Type B pancreatic cell (in vitro differentiated cells): ENCODE measurements at regions not wholly inside any gene's neighbourhood (a gene's known extent, or its start where the extent isn't known, plus 50 kb on each side); places are given as distances from the start of the nearest gene placed in this dataset.

Source experiments
- DNase-seq: peaks from one replicate; pipeline ENCODE4 v3.0.0; 2021; ENCODE audit warnings: mixed read lengths; ENCODE audit not compliant: unreplicated experiment; ENCODE audit errors: extremely low spot score
- H3K27ac Mint-ChIP-seq: 2 replicates; pipeline ENCODE4 v1.8.0; 2021; ENCODE audit warnings: mild to moderate bottlenecking, mixed read lengths
- H3K27me3 Mint-ChIP-seq: 2 replicates; pipeline ENCODE4 v1.8.0; 2021; ENCODE audit warnings: mixed read lengths
- H3K36me3 Mint-ChIP-seq: 2 replicates; pipeline ENCODE4 v1.8.0; 2021; ENCODE audit warnings: mixed read lengths
- H3K4me1 Mint-ChIP-seq: one replicate; pipeline ENCODE4 v1.8.0; 2021; ENCODE audit warnings: mixed read lengths; ENCODE audit not compliant: unreplicated experiment
- H3K4me3 Mint-ChIP-seq: 2 replicates; pipeline ENCODE4 v1.8.0; 2021; ENCODE audit warnings: mild to moderate bottlenecking, mixed read lengths
- H3K9me3 Mint-ChIP-seq: 2 replicates; pipeline ENCODE4 v1.8.0; 2021; ENCODE audit warnings: mixed read lengths
- CTCF ChIP-seq: fragments of 200-600 bp; sonication (generic); conservative IDR thresholded peaks from 2 replicates; pipeline ENCODE4 v1.5.0; 2021; ENCODE audit warnings: antibody characterized with exemption, mild to moderate bottlenecking

GRCh38 chr17:16881239-16881924, 90.5 kb downstream of the TNFRSF13B start:
- Mint-ChIP-seq H3K4me1 (no peaks in the 10 kb centered on the region), H3K36me3 (no peaks in the 10 kb centered on the region), H3K27me3 (peaks cover 2% of the 10 kb centered on the region), H3K9me3 (peaks cover 5% of the 10 kb centered on the region), H3K4me3 (no peak overlapping the region), H3K27ac (no peak overlapping the region)
- DNase-seq, result no peak
- TF ChIP-seq CTCF, result no peak

DNA sequence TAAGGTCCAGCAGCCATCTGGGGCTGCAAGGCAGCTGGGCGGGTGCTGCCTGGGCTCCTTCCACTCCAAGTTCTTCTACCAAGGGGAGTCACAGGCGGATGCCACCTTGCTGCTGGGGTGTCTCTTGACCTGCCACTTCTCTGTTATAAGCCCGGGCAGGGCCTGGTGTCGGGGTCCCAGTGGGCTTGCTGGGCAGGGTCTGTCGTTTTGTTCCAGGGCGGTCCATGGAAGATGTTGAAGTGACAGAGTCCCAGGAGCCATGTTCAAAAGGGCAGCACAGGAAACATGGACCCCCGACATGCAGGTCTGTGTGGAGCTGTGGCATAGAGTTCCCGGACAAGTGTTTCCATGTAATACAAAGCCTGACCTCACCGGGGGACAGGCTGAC, 91.1 kb downstream of the TNFRSF13B start:
- Mint-ChIP-seq H3K27me3 (no peaks in the 10 kb centered on the region), H3K4me1 (no peaks in the 10 kb centered on the region), H3K9me3 (peaks cover 5% of the 10 kb centered on the region), H3K4me3 (no peak overlapping the region), H3K27ac (no peak overlapping the region), H3K36me3 (no peaks in the 10 kb centered on the region)
- TF ChIP-seq CTCF, result no peak
- DNase-seq, result no peak

DNA sequence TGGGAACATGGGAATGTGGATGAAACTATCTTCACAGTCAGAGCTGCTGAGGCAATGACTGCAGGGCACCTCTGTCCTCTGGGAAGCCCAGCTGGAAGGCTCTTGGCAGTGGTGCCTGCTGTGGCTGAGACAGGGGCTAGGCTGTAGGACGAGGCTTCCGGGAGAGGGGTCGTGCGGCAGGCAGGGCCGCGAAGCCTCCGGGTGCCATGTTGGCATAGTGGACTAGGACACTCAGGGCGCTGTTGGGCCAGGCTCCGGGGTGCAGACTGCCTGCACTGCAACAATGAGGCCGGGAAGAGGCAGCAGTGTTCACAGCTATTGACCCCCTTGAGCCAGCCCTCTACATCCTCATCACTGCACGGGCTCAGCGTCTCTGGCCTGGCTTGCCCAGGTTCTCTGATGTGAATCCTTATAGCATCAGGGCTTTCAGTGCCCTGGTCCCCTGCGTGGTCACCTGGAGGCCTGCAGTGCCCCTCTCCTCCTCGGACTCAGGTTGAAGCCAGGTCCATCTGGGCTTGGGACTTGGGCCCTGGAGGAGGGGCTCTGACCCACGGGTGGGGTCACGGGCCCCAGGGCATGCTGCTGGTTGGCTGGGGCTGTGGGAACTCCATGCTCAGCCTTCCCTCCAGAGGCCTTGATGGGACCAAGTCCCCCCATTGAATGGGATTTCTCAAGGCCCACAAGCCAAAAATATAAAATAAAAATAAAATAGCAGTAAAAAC, 91.6 kb downstream of the TNFRSF13B start:
- Mint-ChIP-seq H3K9me3 (peaks cover 5% of the 10 kb centered on the region), H3K27me3 (no peaks in the 10 kb centered on the region), H3K27ac (no peak overlapping the region), H3K4me1 (no peaks in the 10 kb centered on the region), H3K36me3 (no peaks in the 10 kb centered on the region), H3K4me3 (no peak overlapping the region)
- no peak for DNase-seq
- TF ChIP-seq CTCF, result no peak

DNA sequence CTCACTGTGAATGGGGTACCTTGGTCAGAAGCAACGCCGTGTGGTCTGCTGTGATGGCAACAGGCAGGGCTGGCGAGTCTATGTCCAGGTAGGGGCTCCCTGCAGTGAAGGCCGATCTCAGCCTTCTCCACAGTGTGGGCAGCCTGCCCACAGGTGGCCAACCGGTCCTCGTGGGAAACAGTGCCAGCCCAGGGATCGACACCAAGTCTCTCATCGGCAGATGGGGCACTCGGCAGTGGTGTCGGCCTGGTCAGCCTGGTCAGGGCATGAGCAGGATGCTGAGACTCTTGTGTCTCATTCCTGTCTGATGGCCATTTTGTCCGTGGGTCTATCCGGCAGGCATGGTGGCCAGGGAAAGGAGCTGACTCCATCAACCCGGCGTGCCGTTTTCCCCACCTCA, 92.2 kb downstream of the TNFRSF13B start:
- TF ChIP-seq CTCF, result no peak
- DNase-seq, result no peak
- no peaks in the 10 kb centered on the region for H3K27me3 Mint-ChIP-seq
- no peaks in the 10 kb centered on the region for H3K36me3 Mint-ChIP-seq
- peaks cover 5% of the 10 kb centered on the region for H3K9me3 Mint-ChIP-seq
- no peaks in the 10 kb centered on the region for H3K4me1 Mint-ChIP-seq
- no peak overlapping the region for H3K4me3 Mint-ChIP-seq
- H3K27ac Mint-ChIP-seq, result no peak overlapping the region

DNA sequence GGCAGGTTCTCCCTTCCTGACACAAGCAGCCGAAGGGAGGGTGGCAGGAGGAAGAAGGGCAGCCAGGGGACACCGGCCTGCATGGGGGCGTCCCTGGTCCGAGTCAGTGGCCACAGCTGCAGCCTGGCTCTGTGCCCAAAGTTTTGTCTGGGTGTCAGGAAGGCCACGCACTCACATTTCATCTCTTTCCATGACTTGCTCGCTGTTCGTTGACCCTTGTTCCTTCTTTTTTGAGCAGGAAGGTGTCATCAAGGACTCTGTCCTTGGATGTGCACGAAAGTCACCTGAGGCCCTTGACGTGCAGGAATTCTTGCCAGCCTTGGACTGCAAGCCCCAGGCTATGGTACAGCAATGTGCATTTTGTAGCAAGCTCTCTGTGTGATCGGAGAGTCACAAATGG, 93.3 kb downstream of the TNFRSF13B start:
- no peak overlapping the region for H3K27ac Mint-ChIP-seq
- H3K36me3 Mint-ChIP-seq, result no peaks in the 10 kb centered on the region
- no peak overlapping the region for H3K4me3 Mint-ChIP-seq
- H3K9me3 Mint-ChIP-seq, result peaks cover 5% of the 10 kb centered on the region
- no peak for DNase-seq
- H3K27me3 Mint-ChIP-seq, result no peaks in the 10 kb centered on the region
- no peak for TF ChIP-seq CTCF
- no peaks in the 10 kb centered on the region for H3K4me1 Mint-ChIP-seq
